DMS53 treated with DMSO at 0.1 percent for 48 hours (cell line): ENCODE measurements at regions not wholly inside any gene's neighbourhood (a gene's known extent, or its start where the extent isn't known, plus 50 kb on each side); places are given as distances from the start of the nearest gene placed in this dataset.
A peak's percentile ranks its signal among the peaks of the same experiment; 100 is the strongest.
"Not testable (repeated sequence)": the region's sequence is repeated elsewhere in the genome, so short reads cannot be mapped to it uniquely, and the experiment has no call there.

Experiments
- DNase-seq: peaks from one replicate; lab custom pipeline; 2025; ENCODE audit not compliant: unreplicated experiment; lab: John Stamatoyannopoulos, UW

- not testable (repeated sequence) for DNase-seq
Measured at GRCh38 chr4:112049119-112049518, 96.1 kb upstream of the FAM241A start.

GRCh38 chr4:112053825-112054350 lies 91.4 kb upstream of the FAM241A start:
- DNase-seq: no peak

- DNase-seq: no peak
Measured at GRCh38 chr4:112055100-112055499, 90.2 kb upstream of the FAM241A start.

- no peak for DNase-seq
Measured at GRCh38 chr4:112057470-112057869, 87.8 kb upstream of the FAM241A start.

GRCh38 chr4:112058433-112058832 lies 86.8 kb upstream of the FAM241A start:
- no peak for DNase-seq

GRCh38 chr4:112060212-112060611 lies 85.0 kb upstream of the FAM241A start:
- peak; percentile 5 for DNase-seq

GRCh38 chr4:112061207-112061817 lies 83.9 kb upstream of the FAM241A start:
- DNase-seq: no peak

GRCh38 chr4:112063260-112063659 lies 82.0 kb upstream of the FAM241A start:
- DNase-seq: no peak

GRCh38 chr4:112069110-112069509 lies 76.1 kb upstream of the FAM241A start:
- DNase-seq: no peak

- no peak for DNase-seq
Measured at GRCh38 chr4:112073181-112073580, 72.1 kb upstream of the FAM241A start.

GRCh38 chr4:112075129-112075753 lies 70.0 kb upstream of the FAM241A start:
- peak; percentile 37 for DNase-seq

GRCh38 chr4:112075906-112076305 lies 69.3 kb upstream of the FAM241A start:
- DNase-seq: no peak

- no peak for DNase-seq
Measured at GRCh38 chr4:112076919-112077608, 68.2 kb upstream of the FAM241A start.

GRCh38 chr4:112077743-112078142 lies 67.5 kb upstream of the FAM241A start:
- no peak for DNase-seq

GRCh38 chr4:112082954-112083586 lies 62.2 kb upstream of the FAM241A start:
- peak; percentile 57 for DNase-seq

- no peak for DNase-seq
Measured at GRCh38 chr4:112083587-112084347, 61.5 kb upstream of the FAM241A start.

- no peak for DNase-seq
Measured at GRCh38 chr4:112085156-112086035, 59.9 kb upstream of the FAM241A start.

- DNase-seq: no peak
Measured at GRCh38 chr4:112086036-112086434, 59.2 kb upstream of the FAM241A start.

- not testable (repeated sequence) for DNase-seq
Measured at GRCh38 chr4:112086661-112087060, 58.6 kb upstream of the FAM241A start.

- DNase-seq: not testable (repeated sequence)
Measured at GRCh38 chr4:112092330-112092729, 52.9 kb upstream of the FAM241A start.
